ENCODE measurements at regions not wholly inside any gene's neighbourhood (a gene's known extent, or its start where the extent isn't known, plus 50 kb on each side); places are given as distances from the start of the nearest gene placed in this dataset.

DNA sequence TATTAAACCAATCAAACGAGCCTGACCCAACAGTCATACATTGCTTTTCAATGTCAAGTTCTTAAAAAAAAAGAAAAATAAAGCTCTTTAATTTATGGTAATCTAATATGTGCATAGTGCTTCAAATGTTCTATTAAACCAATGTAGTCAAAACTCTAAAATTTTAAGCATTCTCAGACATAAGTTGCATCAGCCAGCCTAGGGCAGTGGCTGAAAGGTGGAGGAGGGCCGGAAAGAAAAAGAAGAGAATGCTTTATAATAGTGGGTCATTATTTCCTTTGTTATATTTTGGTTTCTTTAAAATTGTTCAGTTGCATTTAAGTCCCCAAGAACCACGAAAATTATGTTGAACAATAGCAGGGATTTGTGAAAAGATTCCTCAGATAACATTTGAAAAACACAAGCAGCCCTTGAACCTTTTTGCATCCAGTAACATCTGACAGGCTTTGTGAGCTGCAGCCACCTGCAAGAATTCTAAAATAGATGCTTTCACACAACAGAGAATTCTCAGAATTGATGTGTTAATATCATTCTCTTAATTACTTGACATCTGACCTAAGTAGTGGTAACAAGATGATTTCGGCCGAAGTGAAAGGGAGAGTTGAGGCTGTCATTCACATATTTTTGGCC is 252.1 kb downstream of the CDCA7 start:
- TF ChIP-seq, protein P1, sequence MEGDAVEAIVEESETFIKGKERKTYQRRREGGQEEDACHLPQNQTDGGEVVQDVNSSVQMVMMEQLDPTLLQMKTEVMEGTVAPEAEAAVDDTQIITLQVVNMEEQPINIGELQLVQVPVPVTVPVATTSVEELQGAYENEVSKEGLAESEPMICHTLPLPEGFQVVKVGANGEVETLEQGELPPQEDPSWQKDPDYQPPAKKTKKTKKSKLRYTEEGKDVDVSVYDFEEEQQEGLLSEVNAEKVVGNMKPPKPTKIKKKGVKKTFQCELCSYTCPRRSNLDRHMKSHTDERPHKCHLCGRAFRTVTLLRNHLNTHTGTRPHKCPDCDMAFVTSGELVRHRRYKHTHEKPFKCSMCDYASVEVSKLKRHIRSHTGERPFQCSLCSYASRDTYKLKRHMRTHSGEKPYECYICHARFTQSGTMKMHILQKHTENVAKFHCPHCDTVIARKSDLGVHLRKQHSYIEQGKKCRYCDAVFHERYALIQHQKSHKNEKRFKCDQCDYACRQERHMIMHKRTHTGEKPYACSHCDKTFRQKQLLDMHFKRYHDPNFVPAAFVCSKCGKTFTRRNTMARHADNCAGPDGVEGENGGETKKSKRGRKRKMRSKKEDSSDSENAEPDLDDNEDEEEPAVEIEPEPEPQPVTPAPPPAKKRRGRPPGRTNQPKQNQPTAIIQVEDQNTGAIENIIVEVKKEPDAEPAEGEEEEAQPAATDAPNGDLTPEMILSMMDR (IDR thresholded peaks at IDR 0.05; ENCODE audit: low read length), result no peak
- no peak for TF ChIP-seq EZH2phosphoT487 (IDR thresholded peaks at IDR 0.05; ENCODE audit: low read length)
